ENCODE measurements at regions not wholly inside any gene's neighbourhood (a gene's known extent, or its start where the extent isn't known, plus 50 kb on each side); places are given as distances from the start of the nearest gene placed in this dataset.
"Not testable (repeated sequence)": the region's sequence is repeated elsewhere in the genome, so short reads cannot be mapped to it uniquely, and the experiment has no call there.

GRCh38 chr1:70556541-70556940, 145.5 kb downstream of the CTH start:
- DNase-seq, result no peak

- no peak for DNase-seq
Measured at GRCh38 chr1:70567167-70567566, 156.1 kb downstream of the CTH start.

GRCh38 chr1:70571191-70571590, 160.1 kb downstream of the CTH start:
- no peak for DNase-seq

- DNase-seq, result no peak
Measured at GRCh38 chr1:70573317-70573843, 162.3 kb downstream of the CTH start.

GRCh38 chr1:70581661-70582060, 170.6 kb downstream of the CTH start:
- no peak for DNase-seq

GRCh38 chr1:70583522-70583921, 172.5 kb downstream of the CTH start:
- DNase-seq, result no peak

DNA sequence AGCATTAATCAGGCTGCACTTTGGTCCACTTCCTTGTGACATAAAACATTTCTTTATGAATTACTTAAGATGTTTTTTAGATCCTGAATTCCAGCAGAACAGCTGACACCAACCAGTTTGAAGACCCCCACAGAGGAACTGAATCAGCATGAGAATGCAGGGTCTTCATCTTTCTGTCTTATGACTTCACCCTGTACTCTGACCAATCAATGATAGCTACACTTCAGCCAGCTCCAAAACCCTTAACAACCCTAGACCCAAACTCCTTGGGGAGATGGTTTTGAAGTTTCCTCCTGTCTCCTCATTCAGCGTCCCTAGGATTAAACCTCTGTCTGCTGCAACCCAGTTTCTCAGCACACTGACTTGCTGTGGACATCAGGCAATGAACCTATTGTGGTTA, 175.0 kb downstream of the CTH start:
- no peak for DNase-seq

- no peak for DNase-seq
Measured at GRCh38 chr1:70587872-70588366, 176.9 kb downstream of the CTH start.

DNA sequence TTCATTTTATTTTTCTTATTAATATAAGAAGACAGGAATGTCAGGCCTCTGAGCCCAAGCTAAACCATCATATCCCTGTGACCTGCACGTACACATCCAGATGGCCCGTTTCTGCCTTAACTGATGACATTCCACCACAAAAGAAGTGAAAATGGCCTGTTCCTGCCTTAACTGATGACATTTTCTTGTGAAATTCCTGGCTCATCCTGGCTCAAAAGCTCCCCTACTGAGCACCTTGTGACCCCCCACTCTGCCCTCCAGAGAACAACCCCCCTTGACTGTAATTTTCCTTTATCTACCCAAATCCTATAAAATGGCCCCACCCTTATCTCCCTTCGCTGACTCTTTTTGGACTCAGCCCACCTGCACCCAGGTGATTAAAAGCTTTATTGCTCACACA, 182.5 kb downstream of the CTH start:
- DNase-seq, result not testable (repeated sequence)

DNA sequence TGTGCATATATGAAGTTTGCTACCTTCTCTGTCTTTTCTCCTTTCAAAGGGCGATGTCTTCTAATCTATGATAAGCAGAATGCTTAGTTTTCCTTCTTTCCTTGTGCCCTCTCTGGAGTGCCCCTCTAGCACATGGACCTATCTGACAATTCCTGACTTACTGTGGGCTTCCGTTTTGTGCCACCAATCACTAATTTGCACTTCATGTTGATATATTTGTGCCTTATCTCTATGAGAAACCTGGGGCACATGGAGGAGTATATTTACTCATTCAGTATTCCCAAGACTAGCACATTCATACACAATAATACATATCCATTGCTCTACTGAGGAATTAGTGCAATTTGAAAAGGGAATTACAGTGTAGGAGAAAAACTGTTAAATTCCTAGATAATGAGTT, 197.7 kb downstream of the CTH start:
- no peak for DNase-seq

DNA sequence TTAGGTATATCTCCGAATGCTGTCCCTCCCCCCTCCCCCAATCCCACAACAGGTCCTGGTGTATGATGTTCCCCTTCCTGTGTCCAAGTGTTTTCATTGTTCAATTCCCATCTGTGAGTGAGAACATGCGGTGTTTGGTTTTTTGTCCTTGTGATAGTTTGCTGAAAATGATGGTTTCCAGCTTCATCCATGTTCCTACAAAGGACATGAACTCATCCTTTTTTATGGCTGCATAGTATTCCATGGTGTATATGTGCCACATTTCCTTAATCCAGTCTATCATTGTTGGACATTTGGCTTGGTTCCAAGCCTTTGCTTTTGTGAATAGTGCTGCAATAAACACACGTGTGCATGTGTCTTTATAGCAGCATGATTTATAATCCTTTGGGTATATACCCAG, 199.1 kb downstream of the CTH start:
- DNase-seq, result not testable (repeated sequence)

DNA sequence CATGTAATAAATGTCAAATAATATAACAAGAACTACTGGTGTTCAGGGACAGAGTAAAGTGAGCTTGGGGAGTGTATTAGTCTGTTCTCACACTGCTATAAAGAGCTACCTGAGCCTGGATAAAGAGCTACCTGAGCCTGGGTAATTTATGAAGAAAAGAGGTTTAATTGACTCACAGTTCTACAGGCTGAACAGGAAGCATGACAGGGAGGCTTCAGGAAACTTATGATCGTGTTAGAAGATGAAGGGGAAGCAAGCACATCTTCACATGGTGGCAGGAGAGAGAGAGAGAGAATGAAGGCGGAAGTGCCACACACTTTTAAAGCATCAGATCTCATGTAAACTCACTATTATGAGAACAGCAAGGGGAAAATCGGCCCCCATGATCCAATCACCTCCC, 205.9 kb downstream of the CTH start:
- no peak for DNase-seq

GRCh38 chr1:70617728-70618127, 206.7 kb downstream of the CTH start:
- DNase-seq, result no peak

GRCh38 chr1:70627910-70628309, 216.8 kb downstream of the CTH start:
- DNase-seq, result no peak

DNA sequence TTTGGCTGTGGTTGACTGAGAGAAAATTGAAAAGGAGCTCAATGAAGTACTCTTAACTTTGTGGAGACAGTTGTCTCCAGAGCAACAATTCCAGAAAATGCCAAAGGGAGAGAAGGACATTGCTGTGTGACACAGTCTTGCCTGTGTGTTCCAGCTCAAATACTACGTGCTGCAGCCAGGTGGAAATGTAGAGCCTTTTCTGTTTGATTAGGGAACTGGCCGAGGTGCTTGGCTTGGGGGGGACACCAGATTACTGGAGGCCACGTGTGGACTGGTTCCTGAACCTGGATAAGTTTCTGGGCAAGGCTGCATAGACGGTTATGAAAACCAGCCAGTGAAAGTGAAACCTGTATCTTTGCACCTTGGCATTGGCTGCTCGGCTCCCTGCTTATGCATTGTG, 217.9 kb downstream of the CTH start:
- DNase-seq, result no peak

- DNase-seq, result no peak
Measured at GRCh38 chr1:70633004-70633403, 221.9 kb downstream of the CTH start.

DNA sequence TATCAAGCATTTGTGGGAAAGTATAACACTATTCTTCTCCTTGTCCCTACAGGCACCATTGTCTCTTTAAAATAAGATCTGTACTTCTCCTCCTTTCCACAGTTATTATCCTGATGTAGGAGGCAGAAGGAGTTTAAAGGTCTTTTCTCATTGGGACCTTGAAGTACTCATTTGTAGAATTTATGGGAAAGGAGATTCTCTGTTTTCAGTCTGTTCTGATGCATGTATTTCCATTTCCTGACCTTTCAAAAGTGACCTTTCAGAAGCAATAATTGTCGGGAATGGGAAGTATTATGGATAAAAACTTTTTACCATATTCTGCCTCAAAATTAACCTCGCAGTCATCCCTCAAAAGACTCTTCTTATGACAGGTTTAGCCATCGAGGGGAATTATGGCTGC, 224.8 kb downstream of the CTH start:
- DNase-seq, result no peak

GRCh38 chr1:70641868-70642267, 230.8 kb downstream of the CTH start:
- no peak for DNase-seq

GRCh38 chr1:70656361-70656760, 245.3 kb downstream of the CTH start:
- DNase-seq, result no peak

DNA sequence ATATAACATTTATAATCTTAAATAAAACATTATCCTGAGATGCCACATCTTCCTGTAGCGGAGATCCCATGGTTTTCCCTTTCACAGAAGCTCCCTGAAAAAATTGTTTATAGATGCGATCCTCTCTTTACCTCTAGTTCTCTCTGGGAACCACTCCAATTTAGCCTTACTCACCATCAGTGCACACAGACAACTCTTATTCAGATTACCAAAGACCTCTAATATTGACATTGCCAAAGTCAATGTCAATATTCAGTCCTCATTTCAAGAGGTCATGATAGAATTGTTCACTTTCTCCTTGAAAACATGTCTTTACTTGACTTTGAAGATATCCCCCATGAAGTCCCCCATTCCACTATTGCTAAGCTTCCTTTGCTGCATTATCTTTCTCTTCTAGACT, 248.8 kb downstream of the CTH start:
- DNase-seq, result no peak

DNA sequence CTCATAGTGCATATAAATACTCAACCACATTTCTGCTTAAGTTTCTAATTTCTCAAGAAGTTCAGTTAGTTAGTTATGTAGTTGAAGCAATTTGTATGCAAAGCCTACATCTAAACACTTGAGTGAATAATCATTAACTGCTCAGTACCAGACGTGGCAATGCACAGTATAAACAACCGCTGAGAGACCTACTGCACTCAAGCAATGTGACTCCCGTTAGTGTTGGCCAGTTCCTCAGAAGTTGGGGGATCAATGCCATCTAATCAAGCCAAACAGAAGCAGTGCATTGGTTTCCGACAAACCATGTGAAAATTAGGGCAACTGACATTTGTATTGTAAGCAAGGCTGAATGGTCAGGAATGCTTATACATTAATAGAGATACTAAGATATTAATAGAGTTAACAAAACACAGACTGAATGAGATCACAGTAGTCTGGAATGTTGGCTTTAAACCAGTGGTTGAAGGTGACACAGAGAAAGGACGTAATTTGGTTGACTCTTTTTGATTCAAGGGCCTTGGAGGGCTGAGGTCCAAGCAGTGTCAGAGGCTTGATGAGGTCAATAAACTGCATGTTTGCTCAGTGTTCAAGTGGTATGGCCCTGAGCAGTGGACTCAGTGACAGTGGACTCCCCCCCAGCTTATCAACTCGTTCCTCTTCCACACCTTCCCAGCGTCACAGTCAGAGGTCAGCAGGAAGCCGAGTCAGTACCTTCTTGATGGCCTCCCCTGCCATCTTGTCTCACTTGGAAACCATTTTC, 255.5 kb downstream of the CTH start:
- DNase-seq, result no peak

- no peak for DNase-seq
Measured at GRCh38 chr1:70667494-70668170, 256.6 kb downstream of the CTH start.

DNA sequence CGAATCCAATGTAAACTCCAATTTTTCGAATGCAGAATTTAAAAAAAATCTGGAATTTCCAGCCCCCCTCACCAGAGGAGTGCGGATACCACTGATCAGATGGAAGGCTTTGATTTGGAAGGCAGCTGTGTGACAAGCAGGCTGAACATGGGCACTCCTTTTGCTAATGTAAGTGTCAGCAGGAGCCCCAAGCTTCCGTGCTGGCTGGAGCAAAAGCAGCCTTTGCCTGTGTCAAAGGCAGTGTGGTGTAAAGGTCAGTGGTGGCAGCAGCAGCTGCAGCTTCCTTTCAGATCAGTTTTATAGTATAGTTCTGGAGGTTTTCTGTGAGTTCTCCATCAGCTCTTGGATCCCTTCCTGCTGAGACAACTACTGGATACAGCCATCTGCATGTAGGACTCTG, 259.9 kb downstream of the CTH start:
- DNase-seq, result no peak

GRCh38 chr1:70672442-70672888, 261.4 kb downstream of the CTH start:
- DNase-seq, result no peak
